ENCODE measurements at regions not wholly inside any gene's neighbourhood (a gene's known extent, or its start where the extent isn't known, plus 50 kb on each side); places are given as distances from the start of the nearest gene placed in this dataset.
"Not testable (repeated sequence)": the region's sequence is repeated elsewhere in the genome, so short reads cannot be mapped to it uniquely, and the experiment has no call there.

- no peak for DNase-seq (ENCODE audit: low spot score)
These were observed 144.3 kb upstream of the KCNE2 start for GRCh38 chr21:34219334-34220060.

GRCh38 chr21:34220556-34221195 is 143.1 kb upstream of the KCNE2 start:
- DNase-seq (ENCODE audit: low spot score): no peak

GRCh38 chr21:34221331-34222030 is 142.3 kb upstream of the KCNE2 start:
- no peak for DNase-seq (ENCODE audit: low spot score)

- no peak for DNase-seq (ENCODE audit: low spot score)
These were observed 141.8 kb upstream of the KCNE2 start for GRCh38 chr21:34222031-34222335.

- DNase-seq (ENCODE audit: low spot score): no peak
These were observed 140.4 kb upstream of the KCNE2 start for GRCh38 chr21:34223376-34223775.

- DNase-seq (ENCODE audit: low spot score): no peak
These were observed 136.4 kb upstream of the KCNE2 start for GRCh38 chr21:34227386-34227852.

GRCh38 chr21:34228792-34229191 is 135.0 kb upstream of the KCNE2 start:
- DNase-seq (ENCODE audit: low spot score): no peak

GRCh38 chr21:34229353-34229752 is 134.5 kb upstream of the KCNE2 start:
- no peak for DNase-seq (ENCODE audit: low spot score)

- not testable (repeated sequence) for DNase-seq (ENCODE audit: low spot score)
These were observed 130.1 kb upstream of the KCNE2 start for GRCh38 chr21:34233741-34234140.

- no peak for DNase-seq (ENCODE audit: low spot score)
These were observed 128.3 kb upstream of the KCNE2 start for GRCh38 chr21:34235514-34235913.

- DNase-seq (ENCODE audit: low spot score): no peak
These were observed 120.8 kb upstream of the KCNE2 start for GRCh38 chr21:34242973-34243372.

GRCh38 chr21:34243562-34243961 is 120.2 kb upstream of the KCNE2 start:
- DNase-seq (ENCODE audit: low spot score): peak; percentile 35

GRCh38 chr21:34252751-34253150 is 111.1 kb upstream of the KCNE2 start:
- DNase-seq (ENCODE audit: low spot score): no peak

- DNase-seq (ENCODE audit: low spot score): no peak
These were observed 108.7 kb upstream of the KCNE2 start for GRCh38 chr21:34255073-34255472.

GRCh38 chr21:34260277-34261008 is 103.4 kb upstream of the KCNE2 start:
- DNase-seq (ENCODE audit: low spot score): no peak

- no peak for DNase-seq (ENCODE audit: low spot score)
These were observed 101.9 kb upstream of the KCNE2 start for GRCh38 chr21:34261841-34262468.

- no peak for DNase-seq (ENCODE audit: low spot score)
These were observed 101.3 kb upstream of the KCNE2 start for GRCh38 chr21:34262469-34262845.

- DNase-seq (ENCODE audit: low spot score): no peak
These were observed 100.2 kb upstream of the KCNE2 start for GRCh38 chr21:34263629-34264028.

- no peak for DNase-seq (ENCODE audit: low spot score)
These were observed 97.5 kb upstream of the KCNE2 start for GRCh38 chr21:34266351-34266750.

- no peak for DNase-seq (ENCODE audit: low spot score)
These were observed 95.3 kb upstream of the KCNE2 start for GRCh38 chr21:34268493-34268892.

GRCh38 chr21:34270411-34270810 is 93.4 kb upstream of the KCNE2 start:
- DNase-seq (ENCODE audit: low spot score): no peak

GRCh38 chr21:34271189-34271851 is 92.5 kb upstream of the KCNE2 start:
- no peak for DNase-seq (ENCODE audit: low spot score)

All from SW480 (cell line).